Caco-2 (cell line): ENCODE measurements at regions not wholly inside any gene's neighbourhood (a gene's known extent, or its start where the extent isn't known, plus 50 kb on each side); places are given as distances from the start of the nearest gene placed in this dataset.

ENCODE experiments used
- BruUV-seq: library from RNA; stranded (reverse); fragments of 400-500 nt; replicated peaks from 2 replicates; lab custom pipeline; 2021; lab: Mats Ljungman, UMichigan
- CTCF ChIA-PET: fragments of 300-600 bp; sonication (Branson Sonifier 250); formaldehyde crosslinking; loops from one replicate; lab custom pipeline; 2022; ENCODE audit warnings: antibody characterized with exemption; lab: Charles Lee
- POLR2A ChIA-PET: fragments of 300-600 bp; sonication (Branson Sonifier 250); formaldehyde crosslinking; loops from one replicate; lab custom pipeline; 2022; ENCODE audit warnings: antibody characterized with exemption; lab: Charles Lee
- DNase-seq, 2 experiments: peaks; one replicate each; pipeline versions ENCODE4 v3.0.0 to v3.0.0-alpha.2; 2020 to 2022
- H3K27me3 ChIP-seq: replicated peaks from 2 replicates; pipeline ENCODE4 v1.6.0; 2011; ENCODE audit warnings: low read length; ENCODE audit not compliant: control insufficient read depth, insufficient read depth
- H3K36me3 ChIP-seq: 2 replicates; pipeline ENCODE4 v1.5.1; 2011; ENCODE audit warnings: low read length; ENCODE audit not compliant: control insufficient read depth, insufficient read depth
- H3K4me1 ChIP-seq: fragments of 250-450 bp; sonication (Bioruptor Pico); 2 replicates; pipeline ENCODE4 v1.5.1; 2020; ENCODE audit warnings: mild to moderate bottlenecking
- H3K4me3 ChIP-seq: 2 replicates; pipeline ENCODE4 v1.5.1; 2011; ENCODE audit warnings: low read depth, mild to moderate bottlenecking, control low read depth, low read length
- H3K9me3 ChIP-seq: fragments of 250-450 bp; sonication (Bioruptor Pico); 2 replicates; pipeline ENCODE4 v1.5.1; 2020; ENCODE audit warnings: mild to moderate bottlenecking, moderate library complexity
- H3K27ac Mint-ChIP-seq: one replicate; pipeline ENCODE4 v1.8.0; 2022; ENCODE audit warnings: mixed read lengths; ENCODE audit not compliant: unreplicated experiment
- H3K27me3 Mint-ChIP-seq: one replicate; pipeline ENCODE4 v1.8.0; 2022; ENCODE audit warnings: mixed read lengths; ENCODE audit not compliant: insufficient read depth, unreplicated experiment
- H3K36me3 Mint-ChIP-seq: one replicate; pipeline ENCODE4 v1.8.0; 2022; ENCODE audit warnings: mild to moderate bottlenecking, mixed read lengths; ENCODE audit not compliant: insufficient read depth, unreplicated experiment
- H3K4me1 Mint-ChIP-seq: one replicate; pipeline ENCODE4 v1.8.0; 2022; ENCODE audit warnings: low read depth, mixed read lengths; ENCODE audit not compliant: unreplicated experiment
- H3K4me3 Mint-ChIP-seq: one replicate; pipeline ENCODE4 v1.8.0; 2022; ENCODE audit warnings: mild to moderate bottlenecking, moderate library complexity, mixed read lengths; ENCODE audit not compliant: unreplicated experiment
- H3K9me3 Mint-ChIP-seq: one replicate; pipeline ENCODE4 v1.8.0; 2022; ENCODE audit warnings: mixed read lengths; ENCODE audit not compliant: unreplicated experiment
- CTCF ChIP-seq, 2 experiments: fragments of 200-600 bp in 1 of 2; IDR thresholded peaks; 1 replicate in 1 of 2; 2 replicates in 1 of 2; pipeline versions ENCODE4 v1.5.1 to v1.8.0; 2011 to 2022; ENCODE audit warnings: antibody characterized with exemption in 1 of 2, control low read depth in 1 of 2, inconsistent platforms in 1 of 2, low read depth in 1 of 2, low read length in 1 of 2, mild to moderate bottlenecking in 1 of 2, moderate library complexity in 1 of 2; ENCODE audit not compliant: insufficient read depth in 1 of 2, severe bottlenecking in 1 of 2, unreplicated experiment in 1 of 2
- intact Hi-C: fragments of 100-400 bp; cut with micrococcal nuclease; formaldehyde crosslinking; loops from one replicate; pipeline ENCODE4 v1.10.0; 2022; ENCODE audit not compliant: unreplicated experiment

- H3K9me3 ChIP-seq = no peaks in the 10 kb centered on the region
- no peak overlapping the region for H3K27ac Mint-ChIP-seq
- H3K4me1 Mint-ChIP-seq = no peaks in the 10 kb centered on the region
- BruUV-seq = no TSS peak
- H3K4me3 ChIP-seq = no peak overlapping the region
- no peak overlapping the region for H3K4me3 Mint-ChIP-seq
- POLR2A ChIA-PET = no interaction called here
- intact Hi-C loops = loop anchor here (10.0 kb wide), 1 partner anchor 222 kb away; no protein-coding TSS in a partner anchor
- H3K9me3 Mint-ChIP-seq = peaks cover 22% of the 10 kb centered on the region
- no peak for TF ChIP-seq CTCF (IDR thresholded peaks at IDR 0.05; ENCODE audit: insufficient read depth in 1 of 2, low read depth in 1 of 2, low read length in 1 of 2, severe bottlenecking in 1 of 2, unreplicated experiment in 1 of 2)
- no peaks in the 10 kb centered on the region for H3K27me3 ChIP-seq
- no peak for DNase-seq
- no peaks in the 10 kb centered on the region for H3K4me1 ChIP-seq
- CTCF ChIA-PET = no interaction called here
- H3K36me3 ChIP-seq = no peaks in the 10 kb centered on the region
- no peaks in the 10 kb centered on the region for H3K36me3 Mint-ChIP-seq
- peaks cover 6% of the 10 kb centered on the region for H3K27me3 Mint-ChIP-seq
These were observed 294.2 kb downstream of the ICE1 start for GRCh38 chr5:5716665-5717064.

GRCh38 chr5:5711592-5711991 is 289.1 kb downstream of the ICE1 start:
- TF ChIP-seq CTCF (IDR thresholded peaks at IDR 0.05; ENCODE audit: insufficient read depth in 1 of 2, low read depth in 1 of 2, low read length in 1 of 2, severe bottlenecking in 1 of 2, unreplicated experiment in 1 of 2) = no peak
- Mint-ChIP-seq H3K9me3 (peaks cover 22% of the 10 kb centered on the region), H3K4me1 (no peaks in the 10 kb centered on the region), H3K27ac (no peak overlapping the region), H3K36me3 (no peaks in the 10 kb centered on the region), H3K27me3 (peaks cover 6% of the 10 kb centered on the region), H3K4me3 (no peak overlapping the region)
- intact Hi-C loops = loop anchor here (10.0 kb wide), 1 partner anchor 217 kb away; no protein-coding TSS in a partner anchor
- Histone ChIP-seq H3K4me3 (no peak overlapping the region), H3K27me3 (no peaks in the 10 kb centered on the region), H3K9me3 (no peaks in the 10 kb centered on the region), H3K36me3 (no peaks in the 10 kb centered on the region), H3K4me1 (no peaks in the 10 kb centered on the region)
- ChIA-PET CTCF (no interaction called here), POLR2A (no interaction called here)
- BruUV-seq = no TSS peak
- DNase-seq = no peak

- H3K9me3 ChIP-seq = no peaks in the 10 kb centered on the region
- H3K36me3 ChIP-seq = no peaks in the 10 kb centered on the region
- no TSS peak for BruUV-seq
- peaks cover 22% of the 10 kb centered on the region for H3K9me3 Mint-ChIP-seq
- no peaks in the 10 kb centered on the region for H3K27me3 ChIP-seq
- intact Hi-C loops = loop anchor here (10.0 kb wide), 1 partner anchor 216 kb away; no protein-coding TSS in a partner anchor
- H3K4me1 Mint-ChIP-seq = no peaks in the 10 kb centered on the region
- no peak overlapping the region for H3K4me3 ChIP-seq
- TF ChIP-seq CTCF (IDR thresholded peaks at IDR 0.05; ENCODE audit: insufficient read depth in 1 of 2, low read depth in 1 of 2, low read length in 1 of 2, severe bottlenecking in 1 of 2, unreplicated experiment in 1 of 2) = no peak
- POLR2A ChIA-PET = no interaction called here
- H3K27ac Mint-ChIP-seq = no peak overlapping the region
- CTCF ChIA-PET = no interaction called here
- H3K4me3 Mint-ChIP-seq = no peak overlapping the region
- no peaks in the 10 kb centered on the region for H3K4me1 ChIP-seq
- DNase-seq = no peak
- H3K27me3 Mint-ChIP-seq = peaks cover 3% of the 10 kb centered on the region
- no peaks in the 10 kb centered on the region for H3K36me3 Mint-ChIP-seq
These were observed 288.6 kb downstream of the ICE1 start for GRCh38 chr5:5711112-5711511.
